ENCODE measurements at regions not wholly inside any gene's neighbourhood (a gene's known extent, or its start where the extent isn't known, plus 50 kb on each side); places are given as distances from the start of the nearest gene placed in this dataset.

- no peak for DNase-seq
Observed at GRCh38 chr22:47552541-47553205, 790.2 kb downstream of the TBC1D22A start.

GRCh38 chr22:47552024-47552423, 789.6 kb downstream of the TBC1D22A start:
- DNase-seq: no peak

GRCh38 chr22:47551431-47551775, 789.0 kb downstream of the TBC1D22A start:
- DNase-seq: no peak

- no peak for DNase-seq
Observed at GRCh38 chr22:47550524-47551430, 788.3 kb downstream of the TBC1D22A start.

GRCh38 chr22:47549741-47550340, 787.4 kb downstream of the TBC1D22A start:
- DNase-seq: no peak

GRCh38 chr22:47548953-47549740, 786.7 kb downstream of the TBC1D22A start:
- no peak for DNase-seq

GRCh38 chr22:47547881-47548650, 785.6 kb downstream of the TBC1D22A start:
- DNase-seq: no peak

- DNase-seq: no peak
Observed at GRCh38 chr22:47547239-47547661, 784.8 kb downstream of the TBC1D22A start.

- no peak for DNase-seq
Observed at GRCh38 chr22:47544696-47545095, 782.2 kb downstream of the TBC1D22A start.

- no peak for DNase-seq
Observed at GRCh38 chr22:47543447-47543846, 781.0 kb downstream of the TBC1D22A start.

- DNase-seq: no peak
Observed at GRCh38 chr22:47540011-47540410, 777.6 kb downstream of the TBC1D22A start.

GRCh38 chr22:47539374-47539773, 776.9 kb downstream of the TBC1D22A start:
- DNase-seq: no peak

GRCh38 chr22:47535681-47536080, 773.2 kb downstream of the TBC1D22A start:
- DNase-seq: no peak

- no peak for DNase-seq
Observed at GRCh38 chr22:47534804-47535410, 772.5 kb downstream of the TBC1D22A start.

- no peak for DNase-seq
Observed at GRCh38 chr22:47533961-47534803, 771.7 kb downstream of the TBC1D22A start.

- no peak for DNase-seq
Observed at GRCh38 chr22:47517062-47517461, 754.6 kb downstream of the TBC1D22A start.

GRCh38 chr22:47515384-47516125, 753.1 kb downstream of the TBC1D22A start:
- no peak for DNase-seq

GRCh38 chr22:47512617-47513016, 750.2 kb downstream of the TBC1D22A start:
- no peak for DNase-seq

GRCh38 chr22:47504962-47505361, 742.5 kb downstream of the TBC1D22A start:
- no peak for DNase-seq

- no peak for DNase-seq
Observed at GRCh38 chr22:47498969-47499495, 736.6 kb downstream of the TBC1D22A start.

All from EL (cell line).